ENCODE measurements at regions not wholly inside any gene's neighbourhood (a gene's known extent, or its start where the extent isn't known, plus 50 kb on each side); places are given as distances from the start of the nearest gene placed in this dataset.

DNA sequence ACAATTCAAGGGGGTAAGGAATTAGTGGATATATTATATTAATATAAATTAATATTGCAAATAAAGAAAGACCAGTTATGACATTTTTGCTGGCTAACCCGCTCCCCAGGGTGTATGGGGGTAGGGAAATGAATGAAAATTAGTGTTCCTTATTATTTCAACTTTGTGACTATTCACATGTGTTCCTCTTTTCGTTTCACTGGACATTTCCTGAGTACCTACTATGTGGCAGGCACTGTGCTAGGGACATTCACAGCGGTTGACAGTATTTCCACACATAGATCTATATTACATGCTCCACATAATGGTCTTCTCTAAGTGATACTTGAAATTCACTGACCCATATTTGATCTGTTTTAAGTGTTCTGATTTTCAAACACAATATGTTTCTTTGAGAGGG is 129.8 kb upstream of the USP15 start:
- Histone ChIP-seq H3K4me3 (no peak overlapping the region), H3K9me3 (no peaks in the 10 kb centered on the region), H3K27me3 (no peaks in the 10 kb centered on the region), H3K4me1 (no peaks in the 10 kb centered on the region), H3K27ac (no peak overlapping the region), H3K36me3 (no peaks in the 10 kb centered on the region)
- DNase-seq: no peak
- 58 to 71% methylated on average over 3 of the region's 3 CpGs for WGBS, 2 donors
- peak in 1 of 2 donors; percentile 39 for ATAC-seq (ENCODE audit: low FRiP score in 2 of 2)
- TF ChIP-seq POLR2A (IDR thresholded peaks at IDR 0.05) (no peak), POLR2AphosphoS5 (IDR thresholded peaks at IDR 0.05) (no peak), EP300 (IDR thresholded peaks at IDR 0.05) (no peak), CTCF (IDR thresholded peaks at IDR 0.05) (no peak)

GRCh38 chr12:62130834-62131552 is 129.2 kb upstream of the USP15 start:
- ATAC-seq (ENCODE audit: low FRiP score in 2 of 2) (no peak), DNase-seq (no peak)
- H3K4me1 ChIP-seq: no peaks in the 10 kb centered on the region
- H3K27me3 ChIP-seq: no peaks in the 10 kb centered on the region
- no peak overlapping the region for H3K4me3 ChIP-seq
- no peak overlapping the region for H3K27ac ChIP-seq
- 51 to 58% methylated on average over 6 of the region's 6 CpGs for WGBS, 2 donors
- no peaks in the 10 kb centered on the region for H3K36me3 ChIP-seq
- TF ChIP-seq CTCF (IDR thresholded peaks at IDR 0.05) (no peak), POLR2A (IDR thresholded peaks at IDR 0.05) (no peak), EP300 (IDR thresholded peaks at IDR 0.05) (no peak), POLR2AphosphoS5 (IDR thresholded peaks at IDR 0.05) (no peak)
- H3K9me3 ChIP-seq: no peaks in the 10 kb centered on the region

- Histone ChIP-seq H3K36me3 (no peaks in the 10 kb centered on the region), H3K27ac (no peak overlapping the region), H3K9me3 (no peaks in the 10 kb centered on the region), H3K4me1 (no peaks in the 10 kb centered on the region), H3K27me3 (no peaks in the 10 kb centered on the region), H3K4me3 (no peak overlapping the region)
- TF ChIP-seq POLR2A (IDR thresholded peaks at IDR 0.05) (no peak), EP300 (IDR thresholded peaks at IDR 0.05) (no peak), POLR2AphosphoS5 (IDR thresholded peaks at IDR 0.05) (no peak), CTCF (IDR thresholded peaks at IDR 0.05) (no peak)
- no peak for DNase-seq
- 90 to 91% methylated on average over 2 of the region's 2 CpGs for WGBS, 2 donors
- ATAC-seq (ENCODE audit: low FRiP score in 2 of 2): no peak
Measured at GRCh38 chr12:62133440-62133839, 126.8 kb upstream of the USP15 start.

GRCh38 chr12:62135553-62136200 is 124.5 kb upstream of the USP15 start:
- no peaks in the 10 kb centered on the region for H3K9me3 ChIP-seq
- WGBS, 2 donors: 91 to 98% methylated on average over 3 of the region's 3 CpGs
- no peaks in the 10 kb centered on the region for H3K27me3 ChIP-seq
- H3K4me3 ChIP-seq: no peak overlapping the region
- no peak for DNase-seq
- TF ChIP-seq CTCF (IDR thresholded peaks at IDR 0.05) (no peak), POLR2A (IDR thresholded peaks at IDR 0.05) (no peak), POLR2AphosphoS5 (IDR thresholded peaks at IDR 0.05) (no peak), EP300 (IDR thresholded peaks at IDR 0.05) (no peak)
- H3K4me1 ChIP-seq: no peaks in the 10 kb centered on the region
- no peak for ATAC-seq (ENCODE audit: low FRiP score in 2 of 2)
- H3K27ac ChIP-seq: no peak overlapping the region
- no peaks in the 10 kb centered on the region for H3K36me3 ChIP-seq

DNA sequence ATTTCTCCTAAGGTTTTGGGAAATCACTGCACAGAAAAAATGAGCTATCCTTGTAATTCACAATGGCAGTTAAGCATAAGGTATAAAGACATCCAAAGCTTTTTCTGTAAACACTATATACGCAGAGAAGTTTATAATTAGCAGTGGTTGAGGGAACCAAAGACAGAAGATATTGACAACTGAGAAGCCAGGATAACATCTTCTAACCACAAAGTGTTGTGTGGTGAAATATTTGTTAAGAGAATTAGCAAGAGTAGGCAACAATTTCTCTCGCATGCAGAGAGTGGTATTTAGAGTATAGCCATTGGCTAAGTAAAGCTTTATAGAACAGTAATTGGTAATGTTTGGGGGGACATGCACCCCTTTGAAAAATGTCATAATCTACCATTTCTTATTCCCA is 123.7 kb upstream of the USP15 start:
- no peaks in the 10 kb centered on the region for H3K36me3 ChIP-seq
- DNase-seq (no peak), ATAC-seq (ENCODE audit: low FRiP score in 2 of 2) (no peak)
- WGBS, 2 donors: 62 to 82% methylated on average over 2 of the region's 2 CpGs
- TF ChIP-seq POLR2A (IDR thresholded peaks at IDR 0.05) (no peak), POLR2AphosphoS5 (IDR thresholded peaks at IDR 0.05) (no peak), CTCF (IDR thresholded peaks at IDR 0.05) (no peak), EP300 (IDR thresholded peaks at IDR 0.05) (no peak)
- H3K9me3 ChIP-seq: no peaks in the 10 kb centered on the region
- H3K27me3 ChIP-seq: no peaks in the 10 kb centered on the region
- no peaks in the 10 kb centered on the region for H3K4me1 ChIP-seq
- H3K27ac ChIP-seq: no peak overlapping the region
- H3K4me3 ChIP-seq: no peak overlapping the region
